ENCODE measurements at regions not wholly inside any gene's neighbourhood (a gene's known extent, or its start where the extent isn't known, plus 50 kb on each side); places are given as distances from the start of the nearest gene placed in this dataset.

GRCh38 chr18:51754566-51754965 is 557.1 kb upstream of the MEX3C start:
- DNase-seq = no peak

- DNase-seq = no peak
These were observed 559.9 kb upstream of the MEX3C start for GRCh38 chr18:51757255-51757924.

- DNase-seq = no peak
These were observed 564.9 kb upstream of the MEX3C start for GRCh38 chr18:51762373-51762772.

DNA sequence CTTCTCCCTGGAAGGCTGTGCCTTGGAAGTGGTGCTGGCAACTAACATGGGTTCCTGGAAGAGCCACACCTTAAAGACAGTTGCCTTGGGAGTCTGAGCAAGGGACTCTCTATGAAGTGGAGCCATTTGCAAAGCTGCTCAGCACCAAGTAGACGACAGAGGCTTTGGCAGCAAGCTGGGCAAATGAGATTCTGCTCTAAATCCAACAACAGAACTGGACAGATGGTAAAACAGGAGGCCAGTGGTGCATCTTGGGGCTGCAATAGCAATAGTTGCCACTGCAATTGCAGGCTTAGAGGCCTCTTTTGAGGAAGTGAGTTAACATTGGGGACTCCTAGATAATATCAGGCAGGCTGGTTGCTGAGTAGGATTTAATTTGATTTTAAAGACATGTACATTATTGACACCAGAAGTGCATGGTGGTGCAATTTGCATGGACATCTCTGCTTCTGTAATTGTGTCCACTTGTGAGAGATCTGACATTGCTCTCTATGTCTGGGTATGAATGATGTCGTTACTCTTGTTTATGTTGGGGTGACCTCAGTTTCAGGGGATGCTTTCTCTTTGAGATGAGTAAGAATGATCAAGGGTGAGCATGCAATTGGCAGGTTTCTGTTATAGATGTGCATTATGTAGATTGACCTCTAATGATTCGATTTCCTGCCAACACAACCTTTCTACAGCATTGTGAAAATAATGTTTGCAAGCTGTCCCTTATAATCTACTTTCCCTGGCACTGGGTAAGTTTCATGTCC is 568.3 kb upstream of the MEX3C start:
- DNase-seq = no peak

GRCh38 chr18:51767293-51767692 is 569.8 kb upstream of the MEX3C start:
- no peak for DNase-seq

DNA sequence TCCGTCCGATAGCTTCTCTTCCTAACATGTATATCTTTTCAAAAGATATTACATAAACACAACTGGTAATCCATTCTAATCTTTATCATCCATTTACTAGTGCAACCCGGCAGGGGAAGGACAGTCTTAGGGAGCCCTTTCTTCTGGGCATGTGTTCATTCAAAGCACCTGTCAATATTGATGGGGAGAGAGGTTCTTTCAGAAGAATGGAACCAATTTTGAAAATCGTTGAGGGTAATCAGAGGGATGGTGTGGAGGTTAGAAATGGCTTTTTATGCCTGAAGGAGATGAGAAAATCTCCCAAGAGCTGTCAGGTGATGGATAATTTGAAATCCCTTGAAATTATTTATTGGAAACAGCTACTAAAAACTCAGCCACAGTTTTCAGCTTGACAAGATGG is 561.9 kb upstream of the DCC start:
- DNase-seq = no peak

DNA sequence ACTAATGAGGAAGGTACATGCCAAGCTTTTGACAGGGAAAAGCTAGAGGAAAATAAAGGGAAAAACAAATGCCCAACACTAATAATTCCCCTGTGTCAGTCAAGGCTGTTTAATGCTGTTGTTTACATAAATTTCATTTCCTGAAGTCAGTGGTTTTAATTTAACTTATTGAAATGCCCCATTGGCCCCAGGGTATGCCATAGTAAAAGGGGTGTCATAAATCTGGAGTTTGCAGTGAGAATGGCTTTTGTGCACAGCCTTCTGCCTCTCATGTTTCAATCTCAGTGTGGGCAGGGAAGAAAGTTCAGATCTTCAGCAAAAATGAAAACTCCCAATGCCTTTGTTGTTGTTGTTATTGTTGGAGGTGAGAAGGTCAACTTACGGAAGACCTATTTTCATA is 550.1 kb upstream of the DCC start:
- no peak for DNase-seq

DNA sequence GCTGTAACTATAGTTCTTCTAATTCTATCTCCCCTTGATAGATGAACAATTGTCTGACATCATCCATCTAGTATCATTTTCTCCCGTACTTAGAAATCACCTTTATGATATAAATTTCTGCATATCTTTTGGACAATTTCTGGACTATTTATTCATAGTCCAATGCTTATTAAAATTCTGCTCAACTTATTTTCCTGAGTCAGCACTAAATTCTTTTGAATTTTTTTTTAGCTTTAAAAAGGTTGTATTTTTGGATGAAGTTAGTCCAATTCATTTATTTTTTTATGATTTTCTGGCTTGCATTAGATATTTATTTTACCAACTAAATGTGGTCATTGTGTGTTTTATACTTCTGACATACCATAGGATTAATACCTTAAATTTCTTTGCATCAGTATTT is 538.5 kb upstream of the DCC start:
- DNase-seq = no peak

DNA sequence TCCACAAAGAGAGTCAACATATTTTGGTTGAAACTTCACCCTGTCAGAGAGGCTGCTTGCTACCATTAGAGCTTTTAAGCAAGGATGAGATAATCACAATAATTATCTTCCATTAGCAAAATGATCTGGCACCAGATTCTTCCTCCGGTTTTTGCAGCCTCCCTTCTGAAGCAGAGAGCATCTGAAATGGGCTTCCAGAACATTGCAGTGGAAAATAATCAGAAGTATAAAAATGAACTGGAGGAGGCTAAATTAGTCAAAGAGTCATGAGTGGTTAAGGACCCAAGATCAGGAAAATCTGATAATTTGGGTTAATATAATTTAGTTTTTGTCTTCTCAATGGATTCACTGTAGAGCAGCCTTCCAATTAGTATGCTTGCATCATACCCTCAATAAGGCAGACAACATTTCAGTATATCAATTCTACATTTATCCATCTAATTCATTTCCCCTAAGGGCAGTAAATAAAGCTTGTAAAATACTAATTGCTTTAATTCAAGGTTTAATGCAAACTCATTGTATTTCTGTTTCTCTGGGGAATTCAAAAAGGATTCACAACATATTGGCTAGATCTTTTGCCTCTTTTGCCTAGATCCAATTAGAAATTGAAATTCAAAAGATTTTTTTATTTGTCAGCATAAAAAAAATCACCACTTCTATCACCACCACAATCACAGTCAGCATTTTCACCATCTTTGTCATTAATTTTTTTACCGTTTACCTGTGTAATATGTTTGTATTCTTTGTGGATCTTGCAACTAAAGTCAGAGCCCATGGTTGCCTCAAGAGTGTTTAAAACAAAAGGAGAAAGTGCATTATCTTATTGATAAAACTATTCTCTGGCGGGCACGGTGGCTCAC is 537.2 kb upstream of the DCC start:
- DNase-seq = no peak

GRCh38 chr18:51807336-51807735 is 532.7 kb upstream of the DCC start:
- no peak for DNase-seq

- no peak for DNase-seq
These were observed 528.1 kb upstream of the DCC start for GRCh38 chr18:51811883-51812282.

DNA sequence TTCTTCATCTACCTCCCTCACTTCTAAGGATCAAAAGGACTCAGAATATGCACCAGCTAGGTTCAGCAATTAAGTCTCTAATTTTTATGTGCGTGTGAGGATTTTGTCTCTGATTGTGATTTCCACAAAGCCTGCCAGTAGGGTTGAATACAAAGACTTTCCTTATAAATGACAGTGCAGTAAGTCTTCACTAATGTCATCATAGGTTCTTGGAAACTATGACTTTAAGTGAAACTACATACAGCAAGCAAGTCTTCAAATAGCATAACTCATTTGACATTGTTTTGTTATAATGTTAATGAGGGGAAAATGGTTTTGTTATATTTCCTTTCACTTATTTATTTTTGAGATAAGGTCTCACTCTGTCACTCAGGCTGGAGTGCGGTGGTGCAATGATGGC is 526.3 kb upstream of the DCC start:
- no peak for DNase-seq

GRCh38 chr18:51821610-51822009 is 518.4 kb upstream of the DCC start:
- DNase-seq = no peak

DNA sequence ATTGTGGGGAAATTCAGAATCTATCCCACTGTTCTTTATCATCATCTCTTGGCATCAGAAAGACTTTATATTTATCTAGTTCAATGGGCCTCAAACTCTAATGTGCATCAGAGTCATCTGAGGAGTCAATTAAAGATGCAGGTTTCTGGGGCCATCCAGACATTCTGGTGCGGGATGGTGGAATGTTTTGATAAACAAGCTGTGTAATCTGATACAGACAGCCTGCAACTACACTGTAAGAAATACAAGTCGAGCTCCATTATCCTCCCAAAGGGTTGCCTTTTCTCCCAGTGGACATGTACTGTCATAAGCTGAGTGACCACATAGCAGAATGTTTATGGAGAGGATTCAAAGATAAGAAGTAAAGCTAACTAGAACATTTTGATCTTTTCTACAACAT is 515.3 kb upstream of the DCC start:
- no peak for DNase-seq

DNA sequence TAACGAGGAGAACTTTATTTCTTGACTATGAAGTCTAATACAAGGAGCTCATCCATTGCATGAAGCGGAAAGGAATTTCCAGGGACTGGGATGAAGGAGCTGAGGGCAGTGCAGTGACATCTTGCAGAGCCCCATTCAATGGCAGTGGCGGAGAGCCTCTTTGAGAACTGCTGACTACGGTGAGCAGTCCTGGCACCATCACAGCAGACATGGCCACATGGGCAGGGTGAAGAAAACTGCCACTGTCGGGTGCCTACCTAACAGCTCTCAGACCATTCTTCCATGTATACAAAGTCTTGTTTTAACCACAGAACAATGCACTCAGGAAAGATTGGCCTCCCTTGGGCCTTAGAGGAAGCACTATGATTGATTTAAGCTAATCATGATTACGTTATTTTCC is 506.1 kb upstream of the DCC start:
- no peak for DNase-seq

GRCh38 chr18:51848702-51849101 is 491.3 kb upstream of the DCC start:
- no peak for DNase-seq

DNA sequence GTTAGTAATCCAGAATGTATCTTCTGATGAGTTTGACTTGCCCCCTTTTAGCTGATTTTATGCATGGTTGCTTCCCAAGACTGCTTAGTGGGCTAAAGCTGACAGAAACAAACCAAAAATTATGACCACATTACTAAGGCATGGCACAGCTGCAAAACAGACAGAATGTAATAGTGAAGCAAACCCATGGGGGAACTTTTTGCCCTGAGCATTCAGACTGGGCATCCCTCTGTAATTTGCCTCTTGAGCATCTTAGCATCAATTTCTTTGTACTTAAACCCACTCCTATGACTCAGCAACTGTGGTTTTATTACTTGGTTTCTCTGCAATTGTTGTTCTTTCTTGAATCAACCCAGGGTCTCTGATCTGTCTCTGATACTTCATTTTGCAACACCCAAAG is 487.3 kb upstream of the DCC start:
- DNase-seq = no peak

DNA sequence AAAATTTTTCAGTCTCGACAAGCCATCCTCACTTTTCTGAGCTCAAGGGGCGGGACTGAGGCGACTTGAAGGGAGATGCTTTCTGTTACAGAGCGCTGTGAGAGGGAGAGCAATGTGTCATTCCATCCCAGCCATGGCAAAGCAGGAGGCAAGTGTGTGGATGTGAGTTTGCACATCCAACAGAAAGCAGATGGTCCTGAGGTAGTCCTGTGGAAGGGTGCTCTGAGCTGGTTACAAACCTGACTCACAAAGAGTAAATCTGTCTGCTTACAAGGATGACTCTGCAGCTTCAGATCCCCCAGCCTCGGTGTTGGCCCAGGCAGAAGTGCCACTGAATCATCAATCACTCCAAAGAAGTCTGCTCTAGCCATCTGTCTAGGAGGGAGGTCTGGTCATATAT is 482.0 kb upstream of the DCC start:
- no peak for DNase-seq

DNA sequence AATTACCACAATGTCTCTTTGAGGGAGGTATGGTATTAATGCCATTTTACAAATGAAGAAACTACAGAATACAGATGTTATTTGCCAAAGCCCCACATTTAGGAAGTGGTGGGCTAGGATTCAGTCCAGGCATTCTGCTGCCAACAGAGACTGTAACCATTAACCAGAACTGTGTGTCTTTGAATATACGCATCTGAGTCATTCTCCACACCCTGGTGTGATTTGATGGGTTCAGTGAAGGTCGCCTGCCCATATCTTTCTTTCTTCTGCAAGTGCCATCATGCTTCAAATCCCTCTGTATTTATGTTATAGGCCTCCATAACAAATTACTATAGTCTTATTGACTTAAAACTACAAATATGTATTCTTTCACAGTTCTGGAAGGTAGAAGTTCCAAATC is 479.0 kb upstream of the DCC start:
- no peak for DNase-seq

GRCh38 chr18:51862051-51862715 is 477.8 kb upstream of the DCC start:
- no peak for DNase-seq

DNA sequence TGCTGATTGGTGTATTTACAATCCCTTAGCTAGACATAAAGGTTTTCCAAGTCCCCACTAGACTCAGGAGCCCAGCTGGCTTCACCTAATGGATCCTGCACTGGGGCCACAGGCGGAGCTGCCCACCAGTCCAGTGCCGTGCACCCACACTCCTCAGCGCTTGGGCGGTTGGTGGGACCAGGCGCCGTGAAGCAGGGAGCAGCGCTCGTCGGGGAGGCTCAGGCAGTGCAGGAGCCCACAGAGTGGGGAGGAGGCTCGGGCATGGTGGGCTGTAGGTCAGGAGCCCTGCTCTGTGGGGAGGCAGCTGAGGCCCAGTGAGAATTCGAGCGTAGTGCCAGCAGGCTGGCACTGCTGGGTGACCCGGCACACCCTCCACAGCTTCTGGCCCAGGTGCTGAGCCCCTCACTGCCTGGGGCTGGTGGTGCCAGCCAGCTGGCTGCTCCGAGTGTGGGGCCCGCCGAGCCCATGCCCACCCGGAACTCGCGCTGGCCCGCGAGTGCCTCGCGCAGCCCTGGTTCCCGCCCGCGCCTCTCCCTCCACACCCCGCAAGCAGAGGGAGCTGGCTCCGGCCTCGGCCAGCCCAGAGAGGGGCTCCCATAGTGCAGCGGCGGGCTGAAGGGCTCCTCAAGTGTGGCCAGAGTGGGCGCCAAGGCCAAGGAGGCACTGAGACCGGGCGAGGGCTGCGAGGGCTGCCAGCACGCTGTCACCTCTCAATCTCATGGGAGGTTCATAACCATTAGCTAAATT is 475.6 kb upstream of the DCC start:
- DNase-seq = no peak

DNA sequence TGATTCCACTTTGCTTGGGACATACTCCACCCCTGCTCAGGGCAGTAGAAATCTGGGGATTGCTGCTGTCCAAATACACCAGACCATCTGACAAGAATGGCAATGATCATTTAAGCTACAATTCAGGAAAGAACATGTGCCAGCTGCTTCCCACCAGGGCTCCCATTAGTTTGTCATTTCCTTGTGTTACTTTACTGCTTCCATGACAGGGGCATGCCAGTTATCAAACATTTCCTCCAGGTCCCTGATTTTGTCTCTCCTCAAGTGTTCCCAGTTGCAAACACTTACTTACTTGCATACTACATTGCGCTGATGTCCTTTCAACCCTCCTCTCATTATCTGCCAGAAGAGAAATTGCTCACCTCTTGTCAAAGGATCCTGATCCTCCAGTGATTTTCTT is 474.5 kb upstream of the DCC start:
- no peak for DNase-seq

DNA sequence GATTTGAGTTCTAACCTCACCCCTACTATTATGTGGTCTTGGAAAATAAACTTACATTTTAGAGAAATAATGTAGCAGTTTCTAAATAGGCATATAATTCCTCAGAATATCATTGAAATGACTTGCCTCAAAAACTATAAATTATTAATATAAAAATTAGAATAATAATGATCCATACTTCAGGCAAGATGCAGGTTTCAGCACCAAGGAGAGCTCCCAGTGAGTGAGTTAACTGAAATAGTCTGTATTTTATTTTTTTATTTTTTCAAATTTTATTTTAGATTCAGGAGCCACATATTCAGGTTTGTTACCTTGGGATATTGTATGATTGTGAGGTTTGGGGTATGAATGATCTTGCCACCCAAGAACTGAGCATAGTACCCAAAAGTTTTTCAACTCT is 472.2 kb upstream of the DCC start:
- DNase-seq = no peak
